ENCODE measurements at regions not wholly inside any gene's neighbourhood (a gene's known extent, or its start where the extent isn't known, plus 50 kb on each side); places are given as distances from the start of the nearest gene placed in this dataset.

DNA sequence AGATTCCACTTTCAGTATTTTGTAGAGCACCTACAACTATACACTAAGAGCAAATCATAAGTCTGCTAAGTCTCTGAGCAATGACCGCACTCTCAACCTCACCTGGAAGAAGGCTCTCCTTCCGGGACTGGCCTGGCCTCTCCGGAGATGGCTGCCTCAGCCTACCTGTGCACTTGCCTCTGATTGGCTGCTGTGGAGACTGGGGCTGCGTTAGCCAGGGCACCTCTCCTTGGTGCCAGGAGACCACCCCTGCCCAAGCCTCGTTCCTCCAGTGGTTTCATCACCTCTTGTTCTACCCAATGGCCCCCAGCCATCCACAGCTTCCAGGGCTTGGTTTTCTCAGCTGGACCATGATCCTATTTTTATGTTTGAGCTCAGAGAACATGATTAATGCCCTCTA is 64.7 kb upstream of the JDP2 start:
- TF ChIP-seq, protein P1, sequence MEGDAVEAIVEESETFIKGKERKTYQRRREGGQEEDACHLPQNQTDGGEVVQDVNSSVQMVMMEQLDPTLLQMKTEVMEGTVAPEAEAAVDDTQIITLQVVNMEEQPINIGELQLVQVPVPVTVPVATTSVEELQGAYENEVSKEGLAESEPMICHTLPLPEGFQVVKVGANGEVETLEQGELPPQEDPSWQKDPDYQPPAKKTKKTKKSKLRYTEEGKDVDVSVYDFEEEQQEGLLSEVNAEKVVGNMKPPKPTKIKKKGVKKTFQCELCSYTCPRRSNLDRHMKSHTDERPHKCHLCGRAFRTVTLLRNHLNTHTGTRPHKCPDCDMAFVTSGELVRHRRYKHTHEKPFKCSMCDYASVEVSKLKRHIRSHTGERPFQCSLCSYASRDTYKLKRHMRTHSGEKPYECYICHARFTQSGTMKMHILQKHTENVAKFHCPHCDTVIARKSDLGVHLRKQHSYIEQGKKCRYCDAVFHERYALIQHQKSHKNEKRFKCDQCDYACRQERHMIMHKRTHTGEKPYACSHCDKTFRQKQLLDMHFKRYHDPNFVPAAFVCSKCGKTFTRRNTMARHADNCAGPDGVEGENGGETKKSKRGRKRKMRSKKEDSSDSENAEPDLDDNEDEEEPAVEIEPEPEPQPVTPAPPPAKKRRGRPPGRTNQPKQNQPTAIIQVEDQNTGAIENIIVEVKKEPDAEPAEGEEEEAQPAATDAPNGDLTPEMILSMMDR (IDR thresholded peaks at IDR 0.05; ENCODE audit: low read depth, low read length, poor library complexity, severe bottlenecking), result no peak
- TF ChIP-seq EZH2phosphoT487 (IDR thresholded peaks at IDR 0.05; ENCODE audit: borderline replicate concordance, low read length), result no peak
